UCSD-AML1 (cell line): ENCODE measurements at regions not wholly inside any gene's neighbourhood (a gene's known extent, or its start where the extent isn't known, plus 50 kb on each side); places are given as distances from the start of the nearest gene placed in this dataset.

ENCODE experiments used
- DNase-seq: peaks from one replicate; lab custom pipeline; 2025; ENCODE audit not compliant: unreplicated experiment; lab: John Stamatoyannopoulos, UW

- no peak for DNase-seq
These were observed 1537.4 kb downstream of the NCAM2 start for GRCh38 chr21:22535630-22536029.

- no peak for DNase-seq
These were observed 1538.3 kb downstream of the NCAM2 start for GRCh38 chr21:22536509-22536908.

- no peak for DNase-seq
These were observed 1546.5 kb downstream of the NCAM2 start for GRCh38 chr21:22544747-22545146.

- DNase-seq, result no peak
These were observed 1554.2 kb downstream of the NCAM2 start for GRCh38 chr21:22552390-22552789.

- no peak for DNase-seq
These were observed 1556.6 kb downstream of the NCAM2 start for GRCh38 chr21:22554690-22555316.

- DNase-seq, result no peak
These were observed 1558.6 kb downstream of the NCAM2 start for GRCh38 chr21:22556829-22557228.

GRCh38 chr21:22561946-22562345 is 1563.7 kb downstream of the NCAM2 start:
- no peak for DNase-seq

- DNase-seq, result no peak
These were observed 1575.6 kb downstream of the NCAM2 start for GRCh38 chr21:22573834-22574233.

- peak; percentile 33 for DNase-seq
These were observed 1577.0 kb downstream of the NCAM2 start for GRCh38 chr21:22575165-22575584.

GRCh38 chr21:22579741-22580140 is 1581.5 kb downstream of the NCAM2 start:
- no peak for DNase-seq

- DNase-seq, result no peak
These were observed 1583.8 kb downstream of the NCAM2 start for GRCh38 chr21:22582026-22582425.

GRCh38 chr21:22584308-22584707 is 1586.1 kb downstream of the NCAM2 start:
- DNase-seq, result no peak

GRCh38 chr21:22585558-22585957 is 1587.3 kb downstream of the NCAM2 start:
- no peak for DNase-seq

GRCh38 chr21:22597660-22598255 is 1599.5 kb downstream of the NCAM2 start:
- no peak for DNase-seq

GRCh38 chr21:22609802-22610201 is 1611.6 kb downstream of the NCAM2 start:
- no peak for DNase-seq

GRCh38 chr21:22627911-22628310 is 1629.7 kb downstream of the NCAM2 start:
- DNase-seq, result no peak

- DNase-seq, result no peak
These were observed 1632.8 kb downstream of the NCAM2 start for GRCh38 chr21:22630953-22631465.

- DNase-seq, result no peak
These were observed 1634.0 kb downstream of the NCAM2 start for GRCh38 chr21:22632176-22632575.

- no peak for DNase-seq
These were observed 1651.0 kb downstream of the NCAM2 start for GRCh38 chr21:22649246-22649645.

GRCh38 chr21:22650226-22650625 is 1652.0 kb downstream of the NCAM2 start:
- peak; percentile 8 for DNase-seq

- DNase-seq, result no peak
These were observed 1659.6 kb downstream of the NCAM2 start for GRCh38 chr21:22657781-22658180.

- DNase-seq, result no peak
These were observed 1671.9 kb downstream of the NCAM2 start for GRCh38 chr21:22670148-22670547.

- DNase-seq, result peak; percentile 9
These were observed 1681.0 kb downstream of the NCAM2 start for GRCh38 chr21:22679207-22679606.
